HG03520 (cell line): ENCODE measurements at regions not wholly inside any gene's neighbourhood (a gene's known extent, or its start where the extent isn't known, plus 50 kb on each side); places are given as distances from the start of the nearest gene placed in this dataset.
"Not testable (repeated sequence)": the region's sequence is repeated elsewhere in the genome, so short reads cannot be mapped to it uniquely, and the experiment has no call there.

ENCODE experiments used
- ATAC-seq: cut with Tn5 transposase; IDR thresholded peaks from one replicate; pipeline ENCODE4 v1.9.1; 2021; ENCODE audit warnings: mild to moderate bottlenecking, moderate library complexity; ENCODE audit not compliant: unreplicated experiment

DNA sequence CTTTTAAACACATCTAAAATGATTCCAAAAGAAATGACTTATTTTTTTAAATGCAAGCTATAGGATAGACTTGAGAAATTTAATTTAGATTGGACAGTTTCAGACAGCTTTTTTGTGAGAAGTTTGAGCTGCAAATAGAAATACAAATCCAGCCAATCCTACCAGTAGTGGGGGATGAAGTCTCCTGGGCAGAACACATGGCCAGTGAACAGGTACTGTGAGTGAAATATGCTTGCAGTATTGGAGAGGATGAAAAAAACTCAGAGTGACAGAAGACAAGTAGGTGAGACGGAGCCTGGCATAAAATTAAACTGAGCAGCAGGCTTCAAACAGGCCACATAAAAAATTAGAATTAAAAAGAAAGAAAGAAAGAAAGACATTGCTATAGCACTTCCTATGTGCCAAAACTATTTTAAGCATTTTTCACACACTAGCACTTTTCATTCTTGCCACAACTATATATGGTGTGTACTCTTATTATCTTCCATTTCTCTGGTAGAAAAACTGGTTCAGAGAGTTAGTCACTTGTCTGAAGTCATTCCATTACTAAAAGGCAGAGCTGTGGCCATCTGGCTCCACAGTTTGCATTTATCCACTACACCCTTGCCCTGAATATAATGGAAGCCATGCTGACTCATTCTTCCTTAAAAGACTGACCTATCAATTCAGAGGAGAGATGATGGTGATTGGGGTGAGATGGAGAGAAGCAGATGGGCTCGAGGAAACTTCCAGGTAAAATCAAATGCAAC, 310.2 kb upstream of the CTNND2 start:
- ATAC-seq, result no peak

DNA sequence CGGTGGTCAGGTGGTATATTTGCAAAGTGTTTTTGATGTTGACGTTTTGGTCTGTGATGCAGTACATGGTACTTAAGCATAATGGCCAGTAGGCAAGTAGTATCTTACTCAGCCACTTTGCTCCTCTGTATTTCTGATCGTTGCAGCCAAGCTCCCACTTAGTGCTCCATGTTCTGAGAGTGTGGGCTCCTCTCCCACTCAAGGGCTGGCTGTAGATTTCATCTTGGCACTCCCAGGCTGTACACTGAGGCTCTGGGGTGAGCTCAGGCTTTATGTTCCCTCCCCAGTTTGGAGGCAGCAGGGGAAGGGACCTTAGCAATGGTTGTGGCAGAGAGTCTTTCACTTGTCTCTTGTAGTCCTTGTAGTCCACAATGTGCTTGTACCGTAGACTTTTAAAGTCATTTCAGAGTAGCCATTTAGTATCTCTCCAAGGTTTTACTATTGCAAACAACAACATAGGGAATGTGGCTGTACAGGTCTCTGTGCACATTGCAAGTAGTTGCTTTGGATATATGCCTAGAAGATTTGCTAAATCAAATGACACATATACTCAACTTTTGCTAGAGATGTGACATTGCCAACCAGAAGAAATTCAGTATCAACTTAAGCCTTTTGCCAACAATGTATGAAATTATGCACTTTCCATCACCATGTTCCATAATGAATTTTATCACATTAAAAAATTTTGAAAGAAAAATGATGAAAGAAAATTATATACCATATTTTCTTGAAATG, 304.3 kb upstream of the CTNND2 start:
- ATAC-seq, result no peak

DNA sequence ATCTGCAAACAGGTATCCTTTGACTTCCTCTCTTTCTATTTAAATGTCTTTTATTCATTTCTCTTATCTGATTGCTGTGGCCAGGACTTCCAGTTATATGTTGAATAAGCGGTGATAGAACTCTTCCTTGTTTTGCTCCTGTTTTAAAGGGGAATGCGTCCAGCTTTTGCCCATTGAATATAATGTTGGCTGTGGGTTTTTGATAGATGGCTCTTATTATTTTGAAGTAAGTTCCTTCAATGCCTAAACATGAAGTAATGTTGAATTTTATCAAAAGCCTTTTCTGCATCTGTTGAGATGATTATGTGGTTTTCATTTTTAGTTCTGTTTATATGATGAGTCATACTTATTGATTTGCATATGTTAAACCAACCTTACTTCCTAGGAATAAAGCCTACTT, 300.5 kb upstream of the CTNND2 start:
- ATAC-seq, result no peak

DNA sequence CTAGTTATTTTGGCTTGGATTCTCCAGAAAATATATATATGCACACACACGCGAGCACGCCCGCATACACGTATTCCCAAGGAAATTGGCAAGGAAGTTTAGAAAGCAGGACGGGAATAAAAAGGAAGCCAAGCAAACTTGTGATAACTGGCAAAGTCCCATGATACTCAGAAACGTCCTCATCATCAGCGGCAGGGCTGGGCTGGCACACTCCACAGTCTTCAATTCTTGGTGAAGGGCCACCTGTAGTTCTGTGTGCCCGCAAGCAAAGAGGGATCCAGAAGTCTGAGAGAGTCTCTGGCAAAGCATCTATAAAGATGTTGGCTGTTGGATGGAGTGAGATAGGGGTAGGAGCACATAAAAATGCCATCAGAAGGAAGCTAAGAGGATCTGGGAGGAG, 289.3 kb upstream of the CTNND2 start:
- no peak for ATAC-seq

DNA sequence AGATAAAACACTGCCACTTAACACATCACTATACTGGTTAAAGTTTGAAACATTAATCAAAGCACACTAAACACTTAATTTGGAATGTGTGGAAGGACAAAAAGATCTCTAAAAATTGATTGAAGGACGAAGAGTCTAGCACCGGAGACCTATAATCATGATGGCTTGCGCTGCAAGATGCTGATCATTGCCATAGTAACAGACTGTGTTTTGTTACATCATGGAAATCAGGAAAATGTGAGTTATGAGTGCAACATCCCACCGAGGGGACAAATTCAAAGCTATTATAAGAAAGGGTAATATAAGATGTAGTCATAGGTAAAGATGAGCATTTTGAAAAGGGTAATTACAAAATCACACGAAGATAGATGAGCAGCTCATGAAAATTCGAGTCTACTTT, 278.8 kb upstream of the CTNND2 start:
- no peak for ATAC-seq

DNA sequence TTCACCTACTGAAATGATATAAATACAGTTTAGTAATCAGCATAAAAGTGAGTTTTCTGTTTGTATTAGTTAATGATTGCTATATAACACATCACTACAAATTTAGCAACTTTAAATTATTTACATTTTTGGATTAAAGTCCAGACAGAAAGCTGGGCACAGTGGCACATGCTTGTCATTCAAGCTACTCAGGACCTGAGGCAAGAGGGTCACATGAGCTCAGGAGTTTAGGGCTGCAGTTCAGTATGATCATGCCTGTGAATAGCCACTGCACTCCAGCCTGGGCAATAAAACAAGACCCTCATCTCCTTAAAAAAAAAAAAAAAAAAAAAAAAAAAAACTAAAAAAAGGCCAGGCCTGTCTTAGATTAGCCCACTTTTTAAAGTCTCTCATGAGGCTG, 273.6 kb upstream of the CTNND2 start:
- ATAC-seq, result no peak

DNA sequence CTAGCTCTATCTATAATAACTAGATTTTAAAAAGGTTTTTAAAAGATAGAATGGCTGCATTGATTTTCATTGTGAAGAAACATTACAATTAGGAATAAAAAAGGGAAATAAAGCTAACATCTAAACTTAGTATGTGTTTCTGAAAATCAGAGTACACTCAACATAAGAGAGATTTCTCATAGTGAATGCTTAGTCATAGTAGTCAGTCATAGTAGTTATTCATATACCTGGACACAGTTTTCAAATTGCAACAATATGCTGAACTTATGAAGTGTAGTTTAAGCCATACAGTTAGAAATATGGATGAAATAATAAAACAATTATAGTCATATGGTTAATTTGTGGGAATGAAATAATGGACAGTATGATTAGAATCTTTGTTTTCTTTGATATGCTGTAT, 273.0 kb upstream of the CTNND2 start:
- ATAC-seq, result no peak

DNA sequence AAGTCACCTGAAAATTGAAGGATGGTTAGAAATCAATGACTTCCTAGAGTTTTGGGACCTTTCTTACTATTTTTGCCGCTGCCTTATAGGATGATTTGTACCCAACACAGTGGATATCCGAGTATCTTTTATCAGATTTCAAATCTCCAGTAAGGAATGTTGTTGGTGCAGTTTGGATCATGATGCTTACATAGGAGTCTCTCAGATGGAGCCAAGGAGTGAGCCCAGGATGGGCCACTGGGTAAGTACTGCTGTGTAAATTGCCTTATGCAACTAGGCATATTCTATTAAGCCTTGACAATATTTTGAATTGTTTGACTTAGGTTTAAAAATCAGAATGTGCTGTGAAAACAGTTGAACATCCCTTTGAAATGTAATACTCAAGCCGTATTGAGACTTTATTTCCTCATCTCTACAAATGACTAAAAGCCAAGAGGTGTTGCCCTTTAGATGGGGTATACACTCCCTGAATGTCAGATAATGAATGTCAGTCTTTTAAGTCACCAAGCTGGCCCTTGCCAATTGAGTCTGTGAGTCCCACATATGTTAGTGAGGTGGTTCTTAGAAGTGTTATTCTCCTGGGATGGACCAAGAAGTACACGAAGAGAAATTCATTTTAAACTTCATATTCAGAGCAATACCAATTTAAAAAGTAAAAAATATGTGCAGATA, 271.8 kb upstream of the CTNND2 start:
- no peak for ATAC-seq

DNA sequence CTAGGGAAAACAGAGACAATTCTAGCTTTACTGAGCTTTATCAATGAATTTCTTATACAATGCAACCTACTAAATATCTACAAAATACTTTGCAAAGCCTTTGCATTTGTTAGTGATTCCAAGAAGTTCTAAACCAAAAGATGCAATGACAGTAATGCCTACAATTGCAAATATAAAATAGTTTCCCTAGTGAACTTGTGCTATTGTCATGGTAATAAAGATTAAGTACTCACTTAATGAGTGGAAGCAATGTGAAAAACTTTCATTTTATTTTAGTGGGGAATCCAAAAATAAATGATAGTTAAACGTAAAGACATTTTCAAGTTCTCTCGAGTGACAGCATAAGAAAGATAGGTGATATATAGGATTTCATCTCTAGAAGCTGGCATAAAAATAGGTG, 270.5 kb upstream of the CTNND2 start:
- no peak for ATAC-seq

DNA sequence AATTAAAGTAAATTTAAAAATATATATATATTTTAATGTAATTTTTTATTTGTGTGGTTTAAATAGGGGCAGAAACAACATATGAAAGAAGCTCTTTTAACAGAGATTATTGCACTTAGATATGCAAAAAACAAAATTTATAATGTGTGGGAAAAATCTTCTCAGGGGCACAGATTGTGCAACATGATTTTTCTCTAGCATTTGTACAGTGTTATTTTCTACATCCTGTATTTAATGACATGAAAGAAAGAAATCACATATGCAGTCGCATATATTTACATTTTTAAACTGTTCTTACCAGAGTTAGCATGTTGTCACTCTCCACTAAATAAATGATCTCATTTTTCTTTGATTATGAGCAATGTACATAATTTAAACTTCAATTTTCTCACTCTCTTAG, 265.3 kb upstream of the CTNND2 start:
- no peak for ATAC-seq

DNA sequence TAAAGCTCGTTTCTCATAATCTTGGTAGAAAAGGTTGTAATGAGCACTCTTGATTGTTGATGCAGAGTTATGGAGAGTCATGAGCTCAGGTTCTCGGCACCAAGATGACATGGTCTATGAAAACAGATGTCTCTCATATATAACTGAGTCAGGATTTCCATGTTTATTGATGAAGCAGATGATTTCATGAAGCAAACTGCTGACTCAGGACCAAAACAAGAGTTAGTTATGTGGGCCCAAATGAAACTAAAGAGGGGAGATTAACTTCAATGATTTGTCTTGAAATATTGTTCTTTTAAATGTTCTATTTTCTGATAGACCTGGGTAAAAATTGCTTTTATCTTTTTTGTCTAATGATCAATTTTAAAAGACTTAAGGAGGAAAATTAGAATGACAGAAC, 258.6 kb upstream of the CTNND2 start:
- ATAC-seq, result no peak

DNA sequence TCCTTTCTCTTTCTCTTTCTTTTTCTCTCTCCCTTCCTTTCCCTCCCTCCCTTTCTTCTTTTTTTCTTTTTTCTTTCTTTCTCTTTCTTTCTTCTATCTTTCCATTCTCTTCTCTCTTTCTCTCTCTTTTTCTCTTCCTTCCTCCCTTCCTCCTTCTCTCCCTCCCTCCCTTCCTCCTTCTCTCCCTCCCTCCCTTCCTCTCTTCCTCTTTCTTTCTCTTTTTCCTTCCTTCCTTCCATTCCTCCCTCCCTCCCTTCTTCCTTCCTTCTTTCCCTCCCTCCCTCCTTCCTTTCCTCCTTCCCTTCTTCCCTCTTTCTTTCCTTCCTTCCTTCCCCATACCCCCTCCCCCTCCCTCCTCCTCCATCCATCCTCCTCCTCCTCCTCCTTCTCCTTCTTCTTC, 243.3 kb upstream of the CTNND2 start:
- no peak for ATAC-seq

DNA sequence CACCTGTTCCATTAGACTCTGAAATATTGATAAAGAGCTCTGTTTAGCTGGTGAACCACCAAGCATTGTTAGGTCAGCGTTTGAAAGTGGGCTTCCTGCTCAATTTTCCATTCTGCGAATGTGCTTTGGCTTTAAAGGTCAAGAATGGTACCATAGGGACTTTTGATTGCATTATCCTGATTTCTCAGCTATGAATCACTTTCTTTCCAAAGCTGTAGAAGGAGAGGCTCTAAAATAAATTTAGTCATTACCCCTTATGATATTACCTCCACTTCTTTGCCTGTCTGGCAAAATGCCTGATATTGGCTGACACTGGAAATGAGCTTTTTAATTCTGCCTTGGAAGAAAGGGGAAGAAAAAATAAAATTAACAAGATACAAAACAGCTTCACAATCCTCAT, 237.2 kb upstream of the CTNND2 start:
- no peak for ATAC-seq

DNA sequence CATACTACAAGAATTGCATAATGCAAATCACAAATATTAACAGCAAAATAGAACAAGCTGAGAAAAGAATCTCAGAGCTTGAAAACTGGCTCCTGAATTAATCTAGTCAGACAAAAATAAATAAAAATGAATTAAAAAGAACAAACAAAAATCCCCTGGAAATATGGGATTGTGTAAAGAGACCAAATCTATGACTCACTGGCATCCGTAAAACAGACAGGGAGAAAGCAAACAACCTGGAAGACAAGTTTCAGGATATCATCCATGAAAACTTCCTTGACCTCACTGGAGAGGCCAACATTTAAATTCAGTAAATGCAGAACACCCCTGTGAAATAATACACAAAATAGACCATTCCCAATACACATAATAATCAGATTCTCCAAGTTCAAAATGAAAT, 229.3 kb upstream of the CTNND2 start:
- no peak for ATAC-seq

DNA sequence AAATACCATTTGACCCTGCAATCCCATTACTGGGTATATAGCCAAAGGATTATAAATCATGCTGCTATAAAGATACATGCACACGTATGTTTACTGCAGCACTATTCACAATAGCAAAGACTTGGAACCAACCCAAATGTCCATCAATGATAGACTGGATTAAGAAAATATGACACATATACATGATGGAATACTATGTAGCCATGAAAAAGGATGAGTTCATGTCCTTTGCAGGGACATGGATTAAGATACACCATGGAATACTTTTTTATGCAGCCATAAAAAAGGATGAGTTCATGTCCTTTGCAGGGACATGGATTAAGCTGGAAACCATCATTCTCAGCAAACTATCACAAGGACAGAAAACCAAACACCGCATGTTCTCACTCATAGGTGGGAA, 226.8 kb upstream of the CTNND2 start:
- not testable (repeated sequence) for ATAC-seq

DNA sequence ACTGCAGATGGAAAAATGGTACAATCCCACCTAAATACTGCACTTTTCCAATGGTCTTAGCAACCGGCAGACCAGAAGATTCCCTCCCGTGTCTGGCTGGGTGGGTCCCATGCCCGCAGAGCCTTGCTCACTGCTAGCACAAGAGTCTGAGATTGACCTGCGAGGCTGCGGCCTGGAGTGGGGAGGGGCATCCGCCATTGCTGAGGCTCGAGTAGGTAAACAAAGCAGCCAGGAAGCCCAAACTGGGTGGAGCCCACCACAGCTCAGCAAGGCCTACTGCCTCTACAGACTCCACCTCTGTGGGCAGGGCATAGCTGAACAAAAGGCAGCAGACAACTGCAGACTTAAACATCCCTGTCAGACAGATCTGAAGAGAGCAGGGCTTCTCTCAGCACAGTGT, 221.6 kb upstream of the CTNND2 start:
- ATAC-seq, result no peak

DNA sequence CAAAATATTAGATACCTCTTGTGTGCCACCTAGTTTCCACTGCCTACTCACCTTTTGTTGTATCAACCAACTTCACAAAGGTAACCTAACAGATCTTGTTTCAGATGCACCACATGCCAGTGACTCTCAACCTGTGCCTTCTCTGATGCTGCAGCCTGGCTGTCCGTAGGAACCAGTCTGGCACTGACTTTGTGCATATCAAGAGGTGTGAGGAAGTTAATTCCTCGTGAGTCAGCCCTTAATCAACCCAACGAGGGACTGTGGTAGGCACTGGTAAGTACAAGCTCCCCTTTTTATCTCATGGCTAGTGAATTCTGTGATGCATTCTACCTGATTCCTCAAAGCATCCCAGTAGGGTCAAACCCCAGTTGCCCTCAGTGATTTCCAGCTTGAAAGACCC, 215.4 kb upstream of the CTNND2 start:
- ATAC-seq, result no peak

DNA sequence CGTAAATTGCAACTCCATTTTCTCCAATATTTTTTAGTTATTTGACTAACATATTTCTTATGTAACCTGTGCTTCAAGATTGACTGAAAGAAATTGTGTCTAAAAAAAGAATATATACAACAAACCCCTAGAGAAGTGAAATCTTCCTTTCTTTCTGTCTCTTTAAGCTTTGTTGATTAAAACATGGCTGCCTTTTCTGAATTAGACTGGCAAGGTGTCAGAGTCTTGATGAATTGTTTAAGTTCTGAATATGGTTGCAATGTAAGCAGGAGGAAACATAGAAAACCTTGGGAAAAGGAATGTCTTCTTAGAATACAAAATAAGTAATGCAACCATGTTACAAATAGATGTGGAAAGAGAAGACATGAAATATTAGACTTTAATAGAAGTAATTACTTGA, 209.8 kb upstream of the CTNND2 start:
- ATAC-seq, result no peak

DNA sequence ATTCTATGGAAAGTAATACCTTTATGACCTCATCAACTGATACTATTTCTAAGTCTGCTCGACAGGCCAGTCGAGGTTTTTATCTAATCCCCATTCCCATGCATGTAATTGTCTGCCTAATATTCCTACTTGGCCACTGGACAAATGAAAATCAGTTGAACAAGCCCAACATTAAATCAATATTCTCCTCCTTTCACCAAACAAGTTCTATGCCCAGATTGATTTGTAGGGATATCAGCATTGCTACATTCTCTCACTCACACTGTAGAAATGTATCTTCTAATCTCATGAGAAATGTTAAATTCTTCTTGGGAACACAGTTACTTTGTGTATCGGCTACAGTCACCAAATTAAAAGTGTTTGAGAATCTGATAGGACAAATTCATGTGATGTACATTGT, 208.8 kb upstream of the CTNND2 start:
- no peak for ATAC-seq

DNA sequence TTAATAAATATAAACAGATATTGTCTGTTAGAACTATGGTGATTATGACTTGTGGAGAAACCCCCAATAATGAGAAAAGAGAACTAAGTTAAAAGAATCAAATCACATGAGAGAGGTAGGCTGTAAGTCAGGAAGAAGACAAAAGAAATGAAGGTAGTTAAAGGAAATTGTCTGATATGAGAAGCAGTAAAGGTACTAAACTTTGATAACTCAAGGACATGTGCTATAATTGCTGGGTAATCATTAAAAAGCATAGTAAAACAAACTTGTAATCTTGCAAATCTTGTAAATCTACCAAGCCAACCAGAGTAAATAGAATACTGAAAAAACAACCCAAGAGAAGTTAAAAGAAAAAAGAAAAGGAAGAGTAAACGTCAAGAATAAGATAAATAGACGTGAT, 207.0 kb upstream of the CTNND2 start:
- ATAC-seq, result no peak

DNA sequence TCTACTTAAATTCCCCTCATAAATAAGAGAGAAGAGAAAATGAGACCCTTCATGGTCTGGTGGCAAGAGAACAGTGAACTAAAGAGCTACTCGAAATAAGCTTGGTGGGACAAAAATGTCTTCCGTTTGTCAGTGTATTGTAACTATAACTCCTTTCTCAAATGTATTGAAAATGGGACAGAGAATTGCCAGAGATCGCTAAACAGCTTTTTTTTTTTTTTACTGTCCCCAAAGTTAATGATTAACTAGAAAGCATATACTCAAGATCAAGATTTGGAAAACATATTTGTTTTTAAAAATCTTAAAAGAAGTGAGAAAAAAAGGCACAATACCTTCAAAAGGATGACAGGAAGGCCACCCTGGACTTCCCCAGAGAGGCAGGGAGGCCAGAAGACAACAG, 206.4 kb upstream of the CTNND2 start:
- no peak for ATAC-seq

DNA sequence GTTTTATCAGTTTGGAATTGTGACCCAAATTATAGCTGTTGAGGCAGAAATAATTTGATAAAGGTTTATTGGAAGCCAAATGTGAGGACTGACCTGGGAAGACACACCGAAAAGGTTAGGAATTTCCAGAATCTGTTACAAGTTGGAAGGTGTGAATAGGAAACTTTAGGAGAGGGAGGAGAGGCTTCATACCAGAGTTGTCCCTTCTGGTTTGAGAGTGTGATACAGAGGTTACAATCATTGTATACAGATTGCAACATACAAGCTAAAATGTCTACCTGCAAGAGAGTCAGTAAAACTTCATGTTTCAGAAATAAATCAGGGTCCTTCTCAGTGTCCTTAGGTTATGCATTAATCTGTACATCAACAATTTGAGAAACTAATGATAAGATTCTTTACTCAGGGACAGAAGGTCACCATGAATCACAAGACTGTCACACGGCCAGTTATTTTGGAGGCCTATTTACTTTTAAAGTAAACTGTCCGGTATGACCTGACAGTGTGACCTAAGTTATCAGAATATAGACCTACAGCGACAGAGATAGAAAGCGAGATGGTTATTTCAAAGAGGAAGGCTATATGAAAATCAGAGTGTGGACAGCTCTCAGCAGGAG, 204.9 kb upstream of the CTNND2 start:
- ATAC-seq, result no peak
